PFSK-1 (cell line): ENCODE measurements at regions not wholly inside any gene's neighbourhood (a gene's known extent, or its start where the extent isn't known, plus 50 kb on each side); places are given as distances from the start of the nearest gene placed in this dataset.

Experiments
- FOXP2 ChIP-seq: optimal IDR thresholded peaks from 2 replicates; pipeline ENCODE3; 2011; ENCODE audit warnings: borderline replicate concordance, control low read depth, inconsistent platforms; ENCODE audit not compliant: insufficient read depth; ENCODE audit errors: extremely low read length, extremely low read depth
- POLR2AphosphoS5 ChIP-seq: IDR thresholded peaks from 2 replicates; pipeline ENCODE4 v1.6.1; 2012; ENCODE audit warnings: low read depth, mild to moderate bottlenecking, control low read depth, low read length, moderate library complexity
- REST ChIP-seq, 2 experiments: IDR thresholded peaks; 2 replicates each; pipeline versions ENCODE4 v1.6.1 to v1.8.0; 2011 to 2012; ENCODE audit warnings: low read depth in 2 of 2, low read length in 2 of 2, control low read depth in 1 of 2, inconsistent platforms in 1 of 2, mild to moderate bottlenecking in 1 of 2, moderate library complexity in 1 of 2; ENCODE audit not compliant: insufficient read depth in 1 of 2
- SIN3A ChIP-seq: IDR thresholded peaks from 2 replicates; pipeline ENCODE4 v1.6.1; 2012; ENCODE audit warnings: mild to moderate bottlenecking, low read length, moderate library complexity, borderline replicate concordance; ENCODE audit not compliant: insufficient read depth
- TAF1 ChIP-seq: IDR thresholded peaks from 2 replicates; pipeline ENCODE4 v1.6.1; 2012; ENCODE audit warnings: low read length, control low read depth, borderline replicate concordance; ENCODE audit not compliant: insufficient read depth

- TF ChIP-seq SIN3A (no peak), TAF1 (no peak), REST (IDR thresholded peaks at IDR 0.05; ENCODE audit: insufficient read depth in 1 of 2, low read depth in 2 of 2, low read length in 2 of 2) (no peak), FOXP2 (no peak), POLR2AphosphoS5 (no peak)
Measured at GRCh38 chr11:134838708-134839107, 426.7 kb upstream of the B3GAT1 start.

- TF ChIP-seq REST (IDR thresholded peaks at IDR 0.05; ENCODE audit: insufficient read depth in 1 of 2, low read depth in 2 of 2, low read length in 2 of 2) (no peak), POLR2AphosphoS5 (no peak), SIN3A (no peak), FOXP2 (no peak), TAF1 (no peak)
Measured at GRCh38 chr11:134837887-134838232, 425.8 kb upstream of the B3GAT1 start.

GRCh38 chr11:134837166-134837886 is 425.3 kb upstream of the B3GAT1 start:
- no peak for TF ChIP-seq SIN3A
- no peak for TF ChIP-seq FOXP2
- no peak for TF ChIP-seq REST (IDR thresholded peaks at IDR 0.05; ENCODE audit: insufficient read depth in 1 of 2, low read depth in 2 of 2, low read length in 2 of 2)
- no peak for TF ChIP-seq TAF1
- TF ChIP-seq POLR2AphosphoS5: no peak

GRCh38 chr11:134836561-134836960 is 424.5 kb upstream of the B3GAT1 start:
- TF ChIP-seq FOXP2 (no peak), TAF1 (no peak), SIN3A (no peak), POLR2AphosphoS5 (no peak), REST (IDR thresholded peaks at IDR 0.05; ENCODE audit: insufficient read depth in 1 of 2, low read depth in 2 of 2, low read length in 2 of 2) (no peak)

- no peak for TF ChIP-seq REST (IDR thresholded peaks at IDR 0.05; ENCODE audit: insufficient read depth in 1 of 2, low read depth in 2 of 2, low read length in 2 of 2)
- no peak for TF ChIP-seq POLR2AphosphoS5
- no peak for TF ChIP-seq SIN3A
- no peak for TF ChIP-seq TAF1
- TF ChIP-seq FOXP2: no peak
Measured at GRCh38 chr11:134835561-134835960, 423.5 kb upstream of the B3GAT1 start.
